Stomach smooth muscle (tissue), 2 donors: ENCODE measurements at regions not wholly inside any gene's neighbourhood (a gene's known extent, or its start where the extent isn't known, plus 50 kb on each side); places are given as distances from the start of the nearest gene placed in this dataset.
"Not testable (repeated sequence)": the region's sequence is repeated elsewhere in the genome, so short reads cannot be mapped to it uniquely, and the experiment has no call there.

Experiments used
- H3K27ac ChIP-seq: one replicate; pipeline ENCODE4 v1.7.0; 2013; ENCODE audit warnings: mild to moderate bottlenecking, low read length, inconsistent platforms
- H3K27me3 ChIP-seq, 2 donors: one replicate each; pipeline ENCODE4 v1.7.0; 2013; ENCODE audit warnings: low read length in 2 of 2; ENCODE audit not compliant: insufficient read depth in 2 of 2, control insufficient read depth in 1 of 2
- H3K36me3 ChIP-seq, 2 donors: one replicate each; pipeline ENCODE4 v1.7.0; 2013; ENCODE audit warnings: low read length in 2 of 2; ENCODE audit not compliant: control insufficient read depth in 2 of 2, insufficient read depth in 2 of 2
- H3K4me1 ChIP-seq: one replicate; pipeline ENCODE4 v1.7.0; 2013; ENCODE audit warnings: low read length; ENCODE audit not compliant: control insufficient read depth, insufficient read depth
- H3K4me3 ChIP-seq, 2 donors: one replicate each; pipeline ENCODE4 v1.7.0; 2013; ENCODE audit warnings: low read length in 2 of 2
- H3K9ac ChIP-seq, 2 donors: one replicate each; pipeline ENCODE4 v1.7.0; 2013; ENCODE audit warnings: low read length in 2 of 2, mild to moderate bottlenecking in 1 of 2
- H3K9me3 ChIP-seq, 2 donors: one replicate each; pipeline ENCODE4 v1.7.0; 2013; ENCODE audit warnings: low read length in 2 of 2; ENCODE audit not compliant: control insufficient read depth in 2 of 2
- donor health status: healthy.
- donor health status: Pancreatic carcinoma.

DNA sequence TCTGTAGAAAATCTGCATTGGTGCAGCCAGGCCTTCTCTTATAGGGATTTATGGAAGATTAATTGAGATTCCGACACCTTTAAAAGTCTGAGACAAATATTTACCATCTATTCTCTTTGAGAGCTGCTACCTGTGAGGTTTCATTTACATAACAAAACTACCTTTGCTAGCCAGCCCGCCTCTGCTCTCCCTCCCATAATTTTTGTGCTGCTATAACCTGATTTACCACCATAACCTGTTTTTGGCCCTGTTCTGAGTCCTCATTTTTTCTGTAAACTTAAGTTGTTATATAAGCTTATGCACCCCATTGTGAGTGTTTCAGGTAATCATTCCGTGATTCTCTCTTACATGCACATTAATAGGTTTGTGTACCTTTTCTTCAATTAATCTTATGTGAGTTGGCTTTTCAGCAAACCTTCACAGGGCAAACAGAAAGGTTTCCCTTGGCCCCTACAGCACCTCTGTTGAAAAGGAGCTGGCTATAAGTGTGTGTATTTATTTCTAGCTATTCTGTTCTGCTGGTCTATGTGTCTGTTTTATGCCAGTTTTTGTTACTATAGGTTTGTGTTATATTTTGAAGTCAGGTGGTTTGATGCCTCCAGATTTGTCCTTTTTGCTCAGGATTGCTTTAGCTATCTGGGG lies 114.9 kb upstream of the XIRP2 start:
- no peak overlapping the region for H3K27ac ChIP-seq
- H3K9me3 ChIP-seq, result no peaks in the 10 kb centered on the region
- no peaks in the 10 kb centered on the region for H3K36me3 ChIP-seq
- H3K4me3 ChIP-seq, result no peak overlapping the region
- H3K4me1 ChIP-seq, result no peaks in the 10 kb centered on the region
- no peak overlapping the region for H3K9ac ChIP-seq
- H3K27me3 ChIP-seq, result no peaks in the 10 kb centered on the region

DNA sequence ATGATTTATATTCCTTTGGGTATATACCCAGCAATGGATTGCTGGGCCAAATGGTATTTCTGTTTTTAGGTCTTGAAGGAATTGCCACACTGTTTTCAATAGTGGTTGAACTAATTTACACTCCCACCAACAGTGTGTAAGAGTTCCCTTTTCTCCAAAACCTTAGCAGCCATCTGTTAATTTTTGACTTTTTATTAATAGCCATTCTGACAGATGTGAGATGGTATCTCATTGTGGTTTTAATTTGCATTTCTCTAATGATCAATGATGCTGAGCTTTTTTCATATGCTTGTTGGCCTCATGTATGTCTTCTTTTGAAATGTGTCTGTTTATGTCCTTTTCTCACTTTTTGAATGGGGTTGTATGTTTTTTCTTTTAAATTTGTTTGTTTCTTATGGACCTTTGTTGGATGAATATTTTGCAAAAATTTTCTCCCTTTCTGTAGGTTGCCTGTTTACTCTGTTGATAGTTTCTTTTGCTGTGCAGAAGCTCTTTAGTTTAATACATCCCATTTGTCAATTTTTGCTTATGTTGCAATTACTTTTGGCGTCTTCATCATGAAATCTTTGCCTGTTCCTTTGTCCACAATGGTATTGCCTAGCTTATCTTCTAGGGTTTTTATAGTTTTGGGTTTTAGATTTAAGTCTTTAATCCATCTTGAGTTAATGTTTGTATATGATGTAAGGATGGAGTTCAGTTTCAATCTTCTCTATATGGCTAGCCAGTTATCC lies 119.7 kb upstream of the XIRP2 start:
- Histone ChIP-seq H3K27me3 (no peaks in the 10 kb centered on the region), H3K36me3 (no peaks in the 10 kb centered on the region), H3K4me1 (no peaks in the 10 kb centered on the region), H3K9ac (no peak overlapping the region), H3K9me3 (no peaks in the 10 kb centered on the region), H3K27ac (no peak overlapping the region), H3K4me3 (no peak overlapping the region)

DNA sequence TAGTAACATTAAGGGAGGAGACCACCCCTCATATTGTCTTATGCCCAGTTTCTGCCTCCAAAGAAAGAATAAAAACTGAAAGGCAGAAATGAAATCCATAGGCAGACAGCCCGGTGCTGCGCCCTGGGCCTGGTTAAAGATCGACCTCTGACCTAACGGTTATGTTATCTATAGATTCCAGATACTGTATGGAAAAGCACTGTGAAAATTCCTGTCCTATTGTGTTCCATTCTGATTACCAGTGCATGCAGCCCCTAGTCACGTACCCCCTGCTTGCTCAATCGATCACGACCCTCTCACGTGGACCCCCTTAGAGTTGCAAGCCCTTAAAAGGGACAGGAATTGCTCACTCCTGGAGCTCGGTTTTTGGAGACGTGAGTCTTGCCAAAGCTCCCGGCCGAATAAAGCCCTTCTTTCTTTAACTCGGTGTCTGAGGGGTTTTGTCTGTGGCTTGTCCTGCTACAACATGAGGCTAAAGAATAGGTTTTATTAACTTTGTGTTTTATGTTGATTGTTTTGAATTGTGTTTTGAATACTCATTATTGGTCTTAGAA lies 121.4 kb upstream of the XIRP2 start:
- not testable (repeated sequence) for H3K9ac ChIP-seq, H3K4me1 ChIP-seq, H3K27ac ChIP-seq, H3K9me3 ChIP-seq, H3K4me3 ChIP-seq, H3K36me3 ChIP-seq, H3K27me3 ChIP-seq

DNA sequence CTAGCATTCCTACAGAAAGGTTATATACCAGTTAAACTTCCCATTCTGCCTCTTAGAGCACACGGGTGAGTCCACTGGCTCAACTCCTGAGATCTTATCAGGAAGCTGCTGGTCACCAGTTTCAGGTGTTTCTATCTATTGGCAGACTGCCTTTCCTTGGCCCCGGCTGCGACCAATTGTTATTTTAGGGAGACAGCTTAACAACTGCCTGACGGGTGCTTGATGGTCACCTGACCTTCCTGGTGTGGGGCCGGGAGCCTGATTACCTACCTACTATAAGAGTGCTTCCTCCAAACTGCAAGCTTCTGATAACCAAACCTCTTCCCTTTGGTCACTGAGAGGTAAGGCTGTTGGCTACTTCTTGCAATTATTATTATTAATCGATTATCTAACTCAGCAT lies 122.1 kb upstream of the XIRP2 start:
- Histone ChIP-seq H3K27ac (no peak overlapping the region), H3K27me3 (no peaks in the 10 kb centered on the region), H3K4me1 (no peaks in the 10 kb centered on the region), H3K4me3 (no peak overlapping the region), H3K36me3 (no peaks in the 10 kb centered on the region), H3K9me3 (no peaks in the 10 kb centered on the region), H3K9ac (no peak overlapping the region)

DNA sequence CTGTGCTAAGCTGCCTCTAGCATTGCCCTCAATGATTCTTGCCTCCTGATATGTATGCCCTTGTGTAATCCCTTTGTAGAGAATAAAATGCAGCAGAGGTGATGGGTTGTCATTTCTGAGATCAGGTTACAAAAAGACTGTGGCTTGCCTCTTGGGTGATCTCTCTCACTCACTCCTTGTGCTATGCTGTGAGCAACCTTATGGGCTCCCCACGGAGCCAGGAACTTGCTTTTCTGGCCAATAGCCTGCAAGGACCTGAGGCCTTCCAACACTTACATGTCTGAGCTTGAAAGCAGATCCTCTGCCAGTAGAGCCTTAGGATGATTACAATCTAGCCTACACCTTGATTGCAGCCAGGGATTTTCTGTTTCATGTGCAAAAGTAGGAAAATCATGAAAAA lies 123.1 kb upstream of the XIRP2 start:
- H3K36me3 ChIP-seq, result no peaks in the 10 kb centered on the region
- H3K4me3 ChIP-seq, result no peak overlapping the region
- no peaks in the 10 kb centered on the region for H3K9me3 ChIP-seq
- H3K27ac ChIP-seq, result no peak overlapping the region
- no peak overlapping the region for H3K9ac ChIP-seq
- no peaks in the 10 kb centered on the region for H3K27me3 ChIP-seq
- no peaks in the 10 kb centered on the region for H3K4me1 ChIP-seq

DNA sequence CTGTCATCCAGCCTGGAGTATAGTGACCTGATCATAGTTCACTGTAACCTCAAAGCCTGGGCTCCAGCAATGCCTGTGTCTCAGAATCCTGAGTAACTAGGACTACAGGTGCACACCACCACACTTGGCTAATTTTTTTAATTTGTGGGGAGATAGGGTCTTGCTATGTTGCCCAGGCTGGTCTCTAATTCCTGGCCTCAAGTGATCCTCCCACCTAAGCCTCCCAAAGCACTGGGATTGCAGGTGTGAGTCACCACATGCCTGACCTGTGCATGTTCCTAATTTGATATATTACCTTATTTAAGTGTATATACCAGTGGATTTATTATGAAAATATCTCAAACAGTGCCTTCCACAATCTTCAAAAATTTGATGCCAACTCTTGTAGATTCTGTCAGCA lies 123.6 kb upstream of the XIRP2 start:
- no peak overlapping the region for H3K4me3 ChIP-seq
- no peak overlapping the region for H3K9ac ChIP-seq
- no peaks in the 10 kb centered on the region for H3K27me3 ChIP-seq
- no peaks in the 10 kb centered on the region for H3K9me3 ChIP-seq
- H3K4me1 ChIP-seq, result no peaks in the 10 kb centered on the region
- H3K27ac ChIP-seq, result no peak overlapping the region
- H3K36me3 ChIP-seq, result no peaks in the 10 kb centered on the region

DNA sequence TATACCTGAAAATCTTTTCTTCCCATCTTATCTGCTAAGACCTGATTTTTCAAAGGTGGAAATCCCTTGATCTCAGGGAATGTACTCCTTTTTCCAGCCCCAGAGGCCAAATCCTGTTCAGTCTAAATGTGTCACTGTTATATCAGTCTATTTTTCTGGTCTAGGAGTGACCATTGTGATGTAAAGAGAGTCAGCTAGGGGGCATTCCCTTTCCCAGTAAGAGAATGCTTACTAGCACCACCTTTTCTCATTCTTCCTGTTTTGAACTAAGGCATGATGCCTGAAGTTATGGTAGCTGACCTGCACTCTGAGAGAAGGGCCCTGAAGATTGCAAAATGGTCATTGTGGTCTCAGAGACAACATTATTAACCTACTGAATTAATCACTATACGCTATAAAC lies 124.1 kb upstream of the XIRP2 start:
- Histone ChIP-seq H3K36me3 (no peaks in the 10 kb centered on the region), H3K9me3 (no peaks in the 10 kb centered on the region), H3K9ac (no peak overlapping the region), H3K4me1 (no peaks in the 10 kb centered on the region), H3K4me3 (no peak overlapping the region), H3K27ac (no peak overlapping the region), H3K27me3 (no peaks in the 10 kb centered on the region)

DNA sequence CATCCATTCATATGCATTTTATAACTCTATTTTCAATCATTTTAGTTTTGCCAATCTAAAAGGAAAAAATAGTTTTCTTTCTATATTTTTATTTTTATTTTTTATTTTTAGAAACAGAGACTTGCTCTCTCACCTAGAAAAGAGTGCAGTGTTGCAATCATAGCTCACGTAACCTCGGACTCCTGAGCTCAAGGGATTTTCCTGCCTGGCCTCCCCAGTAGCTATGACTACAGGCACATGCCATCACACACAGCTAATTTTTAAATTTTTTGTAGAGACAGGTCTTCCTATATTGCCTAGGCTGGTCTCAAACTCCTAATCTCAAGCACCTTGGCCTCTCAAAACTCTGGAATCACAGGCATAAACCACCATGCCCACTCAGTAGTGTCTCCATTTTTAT lies 125.5 kb upstream of the XIRP2 start:
- Histone ChIP-seq H3K4me3 (no peak overlapping the region), H3K27me3 (no peaks in the 10 kb centered on the region), H3K9ac (no peak overlapping the region), H3K36me3 (no peaks in the 10 kb centered on the region), H3K4me1 (no peaks in the 10 kb centered on the region), H3K27ac (no peak overlapping the region), H3K9me3 (no peaks in the 10 kb centered on the region)

DNA sequence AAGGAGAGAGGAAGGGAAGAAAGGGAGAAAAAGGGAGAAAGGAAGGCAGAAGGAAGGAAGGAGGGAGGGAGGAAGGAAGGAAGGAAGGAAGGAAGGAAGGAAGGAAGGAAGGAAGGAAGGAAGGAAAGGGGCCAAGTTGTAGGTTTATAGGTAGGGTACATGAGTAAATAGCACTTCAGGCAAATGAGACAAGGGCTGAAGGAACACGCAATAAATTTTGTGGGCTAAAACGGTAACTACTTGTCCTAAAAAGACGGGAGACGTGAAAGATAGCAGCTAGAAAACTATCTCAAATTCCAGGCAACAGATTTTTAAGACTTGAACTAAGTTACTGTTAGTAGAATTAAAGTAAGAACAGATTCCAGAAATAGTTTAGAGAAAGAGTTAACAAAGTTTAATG lies 129.3 kb upstream of the XIRP2 start:
- H3K4me3 ChIP-seq, result no peak overlapping the region
- H3K4me1 ChIP-seq, result no peaks in the 10 kb centered on the region
- H3K9ac ChIP-seq, result no peak overlapping the region
- no peaks in the 10 kb centered on the region for H3K9me3 ChIP-seq
- no peaks in the 10 kb centered on the region for H3K36me3 ChIP-seq
- no peaks in the 10 kb centered on the region for H3K27me3 ChIP-seq
- H3K27ac ChIP-seq, result no peak overlapping the region

DNA sequence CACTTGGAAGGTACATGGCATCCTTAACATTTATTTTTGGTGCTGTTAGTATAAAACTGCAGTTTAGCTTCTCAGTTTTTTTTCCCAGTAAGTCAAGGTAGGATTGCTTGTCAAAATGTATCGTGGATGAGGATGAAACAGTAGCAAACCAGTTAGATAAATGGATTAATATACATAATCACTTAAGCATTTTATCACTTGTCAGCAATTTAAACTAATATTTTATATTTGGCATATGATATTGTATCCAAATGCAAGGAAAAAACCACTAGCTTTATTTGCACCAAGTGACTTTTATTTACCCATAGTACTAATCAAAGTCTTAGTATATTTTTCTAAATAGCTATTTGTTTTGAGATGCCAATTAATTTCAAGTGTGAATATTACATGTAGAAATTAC lies 137.7 kb upstream of the XIRP2 start:
- no peak overlapping the region for H3K27ac ChIP-seq
- H3K4me3 ChIP-seq, result no peak overlapping the region
- no peaks in the 10 kb centered on the region for H3K36me3 ChIP-seq

DNA sequence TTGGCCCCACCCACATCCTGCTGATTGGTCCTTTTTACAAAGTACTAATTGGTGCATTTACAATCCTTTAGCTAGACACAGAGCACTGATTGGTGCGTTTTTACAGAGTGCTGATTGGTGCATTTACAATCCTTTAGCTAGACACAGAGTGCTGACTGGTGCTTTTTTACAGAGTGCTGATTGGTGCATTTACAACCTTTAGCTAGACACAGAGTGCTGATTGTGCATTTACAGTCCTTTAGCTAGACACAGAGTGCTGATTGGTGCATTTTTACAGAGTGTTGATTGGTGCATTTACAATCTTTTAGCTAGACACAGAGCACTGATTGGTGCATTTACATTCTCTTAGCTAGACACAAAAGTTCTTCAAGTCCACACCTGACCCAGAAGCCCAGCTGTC lies 144.2 kb upstream of the XIRP2 start:
- not testable (repeated sequence) for H3K4me3 ChIP-seq, H3K9ac ChIP-seq, H3K36me3 ChIP-seq, H3K27me3 ChIP-seq, H3K4me1 ChIP-seq, H3K27ac ChIP-seq
- peaks cover 7 to 16% of the 10 kb centered on the region in 2 donors for H3K9me3 ChIP-seq

More for the DNA sequence above, 137.7 kb upstream of the XIRP2 start:
- Histone ChIP-seq H3K27me3 (no peaks in the 10 kb centered on the region), H3K4me1 (no peaks in the 10 kb centered on the region), H3K9ac (no peak overlapping the region), H3K9me3 (peaks cover 3% of the 10 kb centered on the region in 2 donors)
